OCI-LY1 (cell line): ENCODE measurements at regions not wholly inside any gene's neighbourhood (a gene's known extent, or its start where the extent isn't known, plus 50 kb on each side); places are given as distances from the start of the nearest gene placed in this dataset.

Experiments used
- EZH2 ChIP-seq: fragments of 200-600 bp; sonication (generic), shearing (Covaris generic); IDR thresholded peaks from 2 replicates; pipeline ENCODE4 v1.8.0; 2017; ENCODE audit warnings: borderline replicate concordance, mixed run types, mild to moderate bottlenecking, antibody characterized with exemption, low read length, moderate library complexity, mixed read lengths
- TF ChIP-seq, protein P1 (sequence below): fragments of 200-600 bp; sonication (generic), shearing (Covaris generic); IDR thresholded peaks from 2 replicates; pipeline ENCODE4 v1.5.1; 2017; ENCODE audit warnings: mild to moderate bottlenecking, antibody characterized with exemption, low read length, moderate library complexity, mixed read lengths

- TF ChIP-seq, protein P1, sequence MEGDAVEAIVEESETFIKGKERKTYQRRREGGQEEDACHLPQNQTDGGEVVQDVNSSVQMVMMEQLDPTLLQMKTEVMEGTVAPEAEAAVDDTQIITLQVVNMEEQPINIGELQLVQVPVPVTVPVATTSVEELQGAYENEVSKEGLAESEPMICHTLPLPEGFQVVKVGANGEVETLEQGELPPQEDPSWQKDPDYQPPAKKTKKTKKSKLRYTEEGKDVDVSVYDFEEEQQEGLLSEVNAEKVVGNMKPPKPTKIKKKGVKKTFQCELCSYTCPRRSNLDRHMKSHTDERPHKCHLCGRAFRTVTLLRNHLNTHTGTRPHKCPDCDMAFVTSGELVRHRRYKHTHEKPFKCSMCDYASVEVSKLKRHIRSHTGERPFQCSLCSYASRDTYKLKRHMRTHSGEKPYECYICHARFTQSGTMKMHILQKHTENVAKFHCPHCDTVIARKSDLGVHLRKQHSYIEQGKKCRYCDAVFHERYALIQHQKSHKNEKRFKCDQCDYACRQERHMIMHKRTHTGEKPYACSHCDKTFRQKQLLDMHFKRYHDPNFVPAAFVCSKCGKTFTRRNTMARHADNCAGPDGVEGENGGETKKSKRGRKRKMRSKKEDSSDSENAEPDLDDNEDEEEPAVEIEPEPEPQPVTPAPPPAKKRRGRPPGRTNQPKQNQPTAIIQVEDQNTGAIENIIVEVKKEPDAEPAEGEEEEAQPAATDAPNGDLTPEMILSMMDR: no peak
- no peak for TF ChIP-seq EZH2
These were observed 185.9 kb upstream of the SULF2 start for GRCh38 chr20:47971058-47971791.
